ENCODE measurements at regions not wholly inside any gene's neighbourhood (a gene's known extent, or its start where the extent isn't known, plus 50 kb on each side); places are given as distances from the start of the nearest gene placed in this dataset.

DNA sequence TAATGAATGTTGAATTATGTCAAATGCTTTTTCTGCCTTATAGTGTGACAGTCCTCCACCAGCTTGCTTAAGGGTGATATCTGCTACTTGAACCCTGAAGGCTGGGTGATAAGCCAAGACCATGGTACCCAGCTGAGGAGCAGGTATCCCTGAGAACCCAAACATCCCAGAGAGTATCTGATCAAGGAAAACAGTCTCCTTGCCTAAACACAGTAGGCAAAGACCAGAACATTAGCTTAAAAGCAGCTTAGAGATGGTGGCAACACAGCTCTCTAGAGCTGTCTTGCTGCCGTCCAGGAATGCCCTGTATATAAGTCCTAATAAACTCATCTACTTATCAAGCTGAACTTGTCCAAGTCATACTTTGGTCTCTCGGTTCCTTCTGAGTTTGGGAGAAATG lies 127.7 kb upstream of the PRSS16 start (continued):
- TF ChIP-seq, protein P1, sequence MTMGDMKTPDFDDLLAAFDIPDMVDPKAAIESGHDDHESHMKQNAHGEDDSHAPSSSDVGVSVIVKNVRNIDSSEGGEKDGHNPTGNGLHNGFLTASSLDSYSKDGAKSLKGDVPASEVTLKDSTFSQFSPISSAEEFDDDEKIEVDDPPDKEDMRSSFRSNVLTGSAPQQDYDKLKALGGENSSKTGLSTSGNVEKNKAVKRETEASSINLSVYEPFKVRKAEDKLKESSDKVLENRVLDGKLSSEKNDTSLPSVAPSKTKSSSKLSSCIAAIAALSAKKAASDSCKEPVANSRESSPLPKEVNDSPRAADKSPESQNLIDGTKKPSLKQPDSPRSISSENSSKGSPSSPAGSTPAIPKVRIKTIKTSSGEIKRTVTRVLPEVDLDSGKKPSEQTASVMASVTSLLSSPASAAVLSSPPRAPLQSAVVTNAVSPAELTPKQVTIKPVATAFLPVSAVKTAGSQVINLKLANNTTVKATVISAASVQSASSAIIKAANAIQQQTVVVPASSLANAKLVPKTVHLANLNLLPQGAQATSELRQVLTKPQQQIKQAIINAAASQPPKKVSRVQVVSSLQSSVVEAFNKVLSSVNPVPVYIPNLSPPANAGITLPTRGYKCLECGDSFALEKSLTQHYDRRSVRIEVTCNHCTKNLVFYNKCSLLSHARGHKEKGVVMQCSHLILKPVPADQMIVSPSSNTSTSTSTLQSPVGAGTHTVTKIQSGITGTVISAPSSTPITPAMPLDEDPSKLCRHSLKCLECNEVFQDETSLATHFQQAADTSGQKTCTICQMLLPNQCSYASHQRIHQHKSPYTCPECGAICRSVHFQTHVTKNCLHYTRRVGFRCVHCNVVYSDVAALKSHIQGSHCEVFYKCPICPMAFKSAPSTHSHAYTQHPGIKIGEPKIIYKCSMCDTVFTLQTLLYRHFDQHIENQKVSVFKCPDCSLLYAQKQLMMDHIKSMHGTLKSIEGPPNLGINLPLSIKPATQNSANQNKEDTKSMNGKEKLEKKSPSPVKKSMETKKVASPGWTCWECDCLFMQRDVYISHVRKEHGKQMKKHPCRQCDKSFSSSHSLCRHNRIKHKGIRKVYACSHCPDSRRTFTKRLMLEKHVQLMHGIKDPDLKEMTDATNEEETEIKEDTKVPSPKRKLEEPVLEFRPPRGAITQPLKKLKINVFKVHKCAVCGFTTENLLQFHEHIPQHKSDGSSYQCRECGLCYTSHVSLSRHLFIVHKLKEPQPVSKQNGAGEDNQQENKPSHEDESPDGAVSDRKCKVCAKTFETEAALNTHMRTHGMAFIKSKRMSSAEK (CRISPR knock-in tag; IDR thresholded peaks at IDR 0.05; ENCODE audit: borderline replicate concordance), result no peak
- no peak for TF ChIP-seq TCF7 (CRISPR knock-in tag; IDR thresholded peaks at IDR 0.05; ENCODE audit: low read depth)
- no peak for TF ChIP-seq SMAD4 (CRISPR knock-in tag; IDR thresholded peaks at IDR 0.05)
- TF ChIP-seq, protein P2, sequence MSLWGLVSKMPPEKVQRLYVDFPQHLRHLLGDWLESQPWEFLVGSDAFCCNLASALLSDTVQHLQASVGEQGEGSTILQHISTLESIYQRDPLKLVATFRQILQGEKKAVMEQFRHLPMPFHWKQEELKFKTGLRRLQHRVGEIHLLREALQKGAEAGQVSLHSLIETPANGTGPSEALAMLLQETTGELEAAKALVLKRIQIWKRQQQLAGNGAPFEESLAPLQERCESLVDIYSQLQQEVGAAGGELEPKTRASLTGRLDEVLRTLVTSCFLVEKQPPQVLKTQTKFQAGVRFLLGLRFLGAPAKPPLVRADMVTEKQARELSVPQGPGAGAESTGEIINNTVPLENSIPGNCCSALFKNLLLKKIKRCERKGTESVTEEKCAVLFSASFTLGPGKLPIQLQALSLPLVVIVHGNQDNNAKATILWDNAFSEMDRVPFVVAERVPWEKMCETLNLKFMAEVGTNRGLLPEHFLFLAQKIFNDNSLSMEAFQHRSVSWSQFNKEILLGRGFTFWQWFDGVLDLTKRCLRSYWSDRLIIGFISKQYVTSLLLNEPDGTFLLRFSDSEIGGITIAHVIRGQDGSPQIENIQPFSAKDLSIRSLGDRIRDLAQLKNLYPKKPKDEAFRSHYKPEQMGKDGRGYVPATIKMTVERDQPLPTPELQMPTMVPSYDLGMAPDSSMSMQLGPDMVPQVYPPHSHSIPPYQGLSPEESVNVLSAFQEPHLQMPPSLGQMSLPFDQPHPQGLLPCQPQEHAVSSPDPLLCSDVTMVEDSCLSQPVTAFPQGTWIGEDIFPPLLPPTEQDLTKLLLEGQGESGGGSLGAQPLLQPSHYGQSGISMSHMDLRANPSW (CRISPR knock-in tag; conservative IDR thresholded peaks at IDR 0.05; ENCODE audit: low read depth), result no peak
- TF ChIP-seq, protein P3, sequence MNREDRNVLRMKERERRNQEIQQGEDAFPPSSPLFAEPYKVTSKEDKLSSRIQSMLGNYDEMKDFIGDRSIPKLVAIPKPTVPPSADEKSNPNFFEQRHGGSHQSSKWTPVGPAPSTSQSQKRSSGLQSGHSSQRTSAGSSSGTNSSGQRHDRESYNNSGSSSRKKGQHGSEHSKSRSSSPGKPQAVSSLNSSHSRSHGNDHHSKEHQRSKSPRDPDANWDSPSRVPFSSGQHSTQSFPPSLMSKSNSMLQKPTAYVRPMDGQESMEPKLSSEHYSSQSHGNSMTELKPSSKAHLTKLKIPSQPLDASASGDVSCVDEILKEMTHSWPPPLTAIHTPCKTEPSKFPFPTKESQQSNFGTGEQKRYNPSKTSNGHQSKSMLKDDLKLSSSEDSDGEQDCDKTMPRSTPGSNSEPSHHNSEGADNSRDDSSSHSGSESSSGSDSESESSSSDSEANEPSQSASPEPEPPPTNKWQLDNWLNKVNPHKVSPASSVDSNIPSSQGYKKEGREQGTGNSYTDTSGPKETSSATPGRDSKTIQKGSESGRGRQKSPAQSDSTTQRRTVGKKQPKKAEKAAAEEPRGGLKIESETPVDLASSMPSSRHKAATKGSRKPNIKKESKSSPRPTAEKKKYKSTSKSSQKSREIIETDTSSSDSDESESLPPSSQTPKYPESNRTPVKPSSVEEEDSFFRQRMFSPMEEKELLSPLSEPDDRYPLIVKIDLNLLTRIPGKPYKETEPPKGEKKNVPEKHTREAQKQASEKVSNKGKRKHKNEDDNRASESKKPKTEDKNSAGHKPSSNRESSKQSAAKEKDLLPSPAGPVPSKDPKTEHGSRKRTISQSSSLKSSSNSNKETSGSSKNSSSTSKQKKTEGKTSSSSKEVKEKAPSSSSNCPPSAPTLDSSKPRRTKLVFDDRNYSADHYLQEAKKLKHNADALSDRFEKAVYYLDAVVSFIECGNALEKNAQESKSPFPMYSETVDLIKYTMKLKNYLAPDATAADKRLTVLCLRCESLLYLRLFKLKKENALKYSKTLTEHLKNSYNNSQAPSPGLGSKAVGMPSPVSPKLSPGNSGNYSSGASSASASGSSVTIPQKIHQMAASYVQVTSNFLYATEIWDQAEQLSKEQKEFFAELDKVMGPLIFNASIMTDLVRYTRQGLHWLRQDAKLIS (CRISPR knock-in tag; IDR thresholded peaks at IDR 0.05; ENCODE audit: borderline replicate concordance), result no peak

DNA sequence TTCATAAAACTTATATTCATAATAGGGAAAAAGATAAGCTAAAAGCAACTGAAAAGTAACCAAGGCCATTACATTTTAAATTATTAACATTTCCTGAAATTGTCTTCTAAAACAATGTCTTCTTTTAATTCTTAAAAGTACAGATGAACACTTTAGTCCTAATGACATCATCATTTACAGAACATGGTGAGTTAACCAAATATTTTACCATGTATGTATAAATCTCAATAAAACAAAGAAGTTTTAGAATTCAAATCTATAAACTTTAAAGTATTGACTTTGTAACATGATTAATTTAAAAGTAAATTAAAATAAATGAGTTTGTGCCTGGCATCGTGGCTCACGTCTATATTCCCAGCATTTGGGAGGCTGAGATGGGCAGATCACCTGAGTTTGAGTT lies 125.9 kb upstream of the PRSS16 start:
- no peaks in the 10 kb centered on the region for H3K27me3 Mint-ChIP-seq (ENCODE audit: low read depth)

DNA sequence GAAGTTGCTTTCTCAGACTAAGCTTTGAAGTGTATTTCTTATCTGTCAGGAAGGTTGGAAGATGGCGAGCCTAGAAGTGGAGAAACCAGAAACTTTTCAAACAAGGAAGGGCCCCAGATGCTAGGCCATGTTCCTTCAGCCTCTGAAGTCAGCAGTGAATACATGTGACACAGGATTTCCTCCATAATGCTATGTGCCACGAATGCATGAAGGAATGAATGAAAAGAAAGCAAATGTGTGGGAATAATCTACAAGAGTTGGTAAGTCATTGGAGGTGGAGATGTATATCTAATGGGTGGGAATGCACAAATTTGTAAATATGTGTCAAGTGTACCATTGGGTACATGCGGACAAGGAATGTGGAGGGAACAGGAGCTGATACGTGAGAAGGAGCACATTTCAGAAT lies 123.2 kb upstream of the PRSS16 start:
- no peaks in the 10 kb centered on the region for H3K27me3 Mint-ChIP-seq (ENCODE audit: low read depth)
- ChIA-PET CTCF (no interaction called here), POLR2A (no interaction called here)
- H3K4me3 Mint-ChIP-seq, result no peak overlapping the region
- DNase-seq (ENCODE audit: low spot score), result no peak
- H3K36me3 Mint-ChIP-seq, result peaks cover 8% of the 10 kb centered on the region
- ATAC-seq, result no peak
- no peak overlapping the region for H3K27ac Mint-ChIP-seq
- peaks cover 21% of the 10 kb centered on the region for H3K4me1 Mint-ChIP-seq
- no peaks in the 10 kb centered on the region for H3K9me3 Mint-ChIP-seq
- TF ChIP-seq RELA (CRISPR knock-in tag; IDR thresholded peaks at IDR 0.05; ENCODE audit: borderline replicate concordance) (no peak), SOX15 (CRISPR knock-in tag; IDR thresholded peaks at IDR 0.05) (no peak), ZNF232 (CRISPR knock-in tag; IDR thresholded peaks at IDR 0.05) (no peak), RORB (CRISPR knock-in tag; IDR thresholded peaks at IDR 0.05) (no peak)

More for the DNA sequence above, 125.9 kb upstream of the PRSS16 start:
- ChIA-PET CTCF (no interaction called here), POLR2A (no interaction called here)
- no peaks in the 10 kb centered on the region for H3K4me1 Mint-ChIP-seq
- TF ChIP-seq, protein P4, sequence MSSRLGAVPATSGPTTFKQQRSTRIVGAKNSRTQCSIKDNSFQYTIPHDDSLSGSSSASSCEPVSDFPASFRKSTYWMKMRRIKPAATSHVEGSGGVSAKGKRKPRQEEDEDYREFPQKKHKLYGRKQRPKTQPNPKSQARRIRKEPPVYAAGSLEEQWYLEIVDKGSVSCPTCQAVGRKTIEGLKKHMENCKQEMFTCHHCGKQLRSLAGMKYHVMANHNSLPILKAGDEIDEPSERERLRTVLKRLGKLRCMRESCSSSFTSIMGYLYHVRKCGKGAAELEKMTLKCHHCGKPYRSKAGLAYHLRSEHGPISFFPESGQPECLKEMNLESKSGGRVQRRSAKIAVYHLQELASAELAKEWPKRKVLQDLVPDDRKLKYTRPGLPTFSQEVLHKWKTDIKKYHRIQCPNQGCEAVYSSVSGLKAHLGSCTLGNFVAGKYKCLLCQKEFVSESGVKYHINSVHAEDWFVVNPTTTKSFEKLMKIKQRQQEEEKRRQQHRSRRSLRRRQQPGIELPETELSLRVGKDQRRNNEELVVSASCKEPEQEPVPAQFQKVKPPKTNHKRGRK (CRISPR knock-in tag; IDR thresholded peaks at IDR 0.05; ENCODE audit: borderline replicate concordance), result no peak
- TF ChIP-seq NFATC4 (CRISPR knock-in tag; IDR thresholded peaks at IDR 0.05) (no peak), TP53 (CRISPR knock-in tag; IDR thresholded peaks at IDR 0.05) (no peak), SOX15 (CRISPR knock-in tag; IDR thresholded peaks at IDR 0.05) (no peak), MXD4 (CRISPR knock-in tag; IDR thresholded peaks at IDR 0.05; ENCODE audit: borderline replicate concordance) (no peak), ZNF416 (CRISPR knock-in tag; IDR thresholded peaks at IDR 0.05) (no peak)
- H3K27ac Mint-ChIP-seq, result no peak overlapping the region
- peaks cover 4% of the 10 kb centered on the region; the same call in 1 of the 2 replicates for H3K9me3 Mint-ChIP-seq
- no peak overlapping the region for H3K4me3 Mint-ChIP-seq
- DNase-seq (ENCODE audit: low spot score), result no peak
- ATAC-seq, result no peak
- H3K36me3 Mint-ChIP-seq, result peaks cover 11% of the 10 kb centered on the region

Data from WTC11 (cell line).